Tibial nerve (tissue), 4 donors: ENCODE measurements at regions not wholly inside any gene's neighbourhood (a gene's known extent, or its start where the extent isn't known, plus 50 kb on each side); places are given as distances from the start of the nearest gene placed in this dataset.

Experiments
- EP300 ChIP-seq, 2 donors: sonication (generic); formaldehyde crosslinking; IDR thresholded peaks; one replicate each; pipeline ENCODE4 v1.6.1; 2017; ENCODE audit warnings: antibody characterized with exemption in 2 of 2, mild to moderate bottlenecking in 1 of 2
- POLR2A ChIP-seq, 2 donors: fragments of 450-650 bp; IDR thresholded peaks; one replicate each; pipeline ENCODE4 v1.6.1; 2017; ENCODE audit warnings: antibody characterized with exemption in 2 of 2, mild to moderate bottlenecking in 2 of 2, moderate library complexity in 2 of 2
- TF ChIP-seq, protein P1 (sequence below), 5 experiments: fragments of 200-600 bp in 3 of 5; fragments of 450-650 bp in 2 of 5; sonication (generic) in 3 of 5; IDR thresholded peaks; one replicate each; pipeline ENCODE4 v1.5.1; 2016 to 2019; ENCODE audit warnings: antibody characterized with exemption in 5 of 5, mild to moderate bottlenecking in 3 of 5, moderate library complexity in 2 of 5

DNA sequence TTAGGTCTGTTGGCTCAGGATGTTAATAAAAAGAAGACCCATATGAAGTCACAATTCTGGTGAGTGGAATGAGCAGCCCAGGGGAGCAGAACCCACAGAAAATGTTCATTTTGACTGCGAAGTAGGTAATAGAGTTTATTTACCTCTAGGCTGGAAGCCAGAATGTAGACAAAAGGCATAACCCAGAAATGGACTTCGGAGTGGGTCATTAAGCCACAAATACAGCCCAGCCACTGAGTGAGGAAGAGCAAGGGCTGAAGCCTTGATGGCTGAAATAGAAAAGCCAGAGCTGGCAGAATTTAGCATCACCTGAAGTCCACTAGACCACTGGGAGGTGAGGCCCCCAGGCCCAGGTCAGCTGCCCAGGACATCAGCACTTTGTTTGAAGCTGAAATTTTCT lies 168.0 kb downstream of the NXNL2 start:
- TF ChIP-seq, protein P1, sequence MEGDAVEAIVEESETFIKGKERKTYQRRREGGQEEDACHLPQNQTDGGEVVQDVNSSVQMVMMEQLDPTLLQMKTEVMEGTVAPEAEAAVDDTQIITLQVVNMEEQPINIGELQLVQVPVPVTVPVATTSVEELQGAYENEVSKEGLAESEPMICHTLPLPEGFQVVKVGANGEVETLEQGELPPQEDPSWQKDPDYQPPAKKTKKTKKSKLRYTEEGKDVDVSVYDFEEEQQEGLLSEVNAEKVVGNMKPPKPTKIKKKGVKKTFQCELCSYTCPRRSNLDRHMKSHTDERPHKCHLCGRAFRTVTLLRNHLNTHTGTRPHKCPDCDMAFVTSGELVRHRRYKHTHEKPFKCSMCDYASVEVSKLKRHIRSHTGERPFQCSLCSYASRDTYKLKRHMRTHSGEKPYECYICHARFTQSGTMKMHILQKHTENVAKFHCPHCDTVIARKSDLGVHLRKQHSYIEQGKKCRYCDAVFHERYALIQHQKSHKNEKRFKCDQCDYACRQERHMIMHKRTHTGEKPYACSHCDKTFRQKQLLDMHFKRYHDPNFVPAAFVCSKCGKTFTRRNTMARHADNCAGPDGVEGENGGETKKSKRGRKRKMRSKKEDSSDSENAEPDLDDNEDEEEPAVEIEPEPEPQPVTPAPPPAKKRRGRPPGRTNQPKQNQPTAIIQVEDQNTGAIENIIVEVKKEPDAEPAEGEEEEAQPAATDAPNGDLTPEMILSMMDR (IDR thresholded peaks at IDR 0.05): no peak
- TF ChIP-seq POLR2A (IDR thresholded peaks at IDR 0.05) (no peak), EP300 (IDR thresholded peaks at IDR 0.05) (no peak)
